OCI-LY7 (cell line): ENCODE measurements at regions not wholly inside any gene's neighbourhood (a gene's known extent, or its start where the extent isn't known, plus 50 kb on each side); places are given as distances from the start of the nearest gene placed in this dataset.

ENCODE experiments used
- EZH2phosphoT487 ChIP-seq: fragments of 200-600 bp; sonication (generic); IDR thresholded peaks from 2 replicates; pipeline ENCODE4 v1.6.1; 2018; ENCODE audit warnings: low read depth, borderline replicate concordance, mild to moderate bottlenecking, mixed run types, antibody characterized with exemption, low read length, moderate library complexity, mixed read lengths
- TF ChIP-seq, protein P1 (sequence below): fragments of 200-600 bp; sonication (generic); conservative IDR thresholded peaks from 2 replicates; pipeline ENCODE4 v1.5.1; 2014; ENCODE audit warnings: mild to moderate bottlenecking, antibody characterized with exemption, low read length, moderate library complexity, mixed read lengths

- TF ChIP-seq, protein P1, sequence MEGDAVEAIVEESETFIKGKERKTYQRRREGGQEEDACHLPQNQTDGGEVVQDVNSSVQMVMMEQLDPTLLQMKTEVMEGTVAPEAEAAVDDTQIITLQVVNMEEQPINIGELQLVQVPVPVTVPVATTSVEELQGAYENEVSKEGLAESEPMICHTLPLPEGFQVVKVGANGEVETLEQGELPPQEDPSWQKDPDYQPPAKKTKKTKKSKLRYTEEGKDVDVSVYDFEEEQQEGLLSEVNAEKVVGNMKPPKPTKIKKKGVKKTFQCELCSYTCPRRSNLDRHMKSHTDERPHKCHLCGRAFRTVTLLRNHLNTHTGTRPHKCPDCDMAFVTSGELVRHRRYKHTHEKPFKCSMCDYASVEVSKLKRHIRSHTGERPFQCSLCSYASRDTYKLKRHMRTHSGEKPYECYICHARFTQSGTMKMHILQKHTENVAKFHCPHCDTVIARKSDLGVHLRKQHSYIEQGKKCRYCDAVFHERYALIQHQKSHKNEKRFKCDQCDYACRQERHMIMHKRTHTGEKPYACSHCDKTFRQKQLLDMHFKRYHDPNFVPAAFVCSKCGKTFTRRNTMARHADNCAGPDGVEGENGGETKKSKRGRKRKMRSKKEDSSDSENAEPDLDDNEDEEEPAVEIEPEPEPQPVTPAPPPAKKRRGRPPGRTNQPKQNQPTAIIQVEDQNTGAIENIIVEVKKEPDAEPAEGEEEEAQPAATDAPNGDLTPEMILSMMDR: no peak
- no peak for TF ChIP-seq EZH2phosphoT487
These were observed 174.4 kb upstream of the APCDD1 start for GRCh38 chr18:10279905-10280644.
